LNCAP (cell line): ENCODE measurements at regions not wholly inside any gene's neighbourhood (a gene's known extent, or its start where the extent isn't known, plus 50 kb on each side); places are given as distances from the start of the nearest gene placed in this dataset.

Source experiments
- TF ChIP-seq, protein P1 (sequence below): fragments of 450-650 bp; IDR thresholded peaks from 2 replicates; pipeline ENCODE4 v1.5.1; 2017; ENCODE audit warnings: mild to moderate bottlenecking

- TF ChIP-seq, protein P1, sequence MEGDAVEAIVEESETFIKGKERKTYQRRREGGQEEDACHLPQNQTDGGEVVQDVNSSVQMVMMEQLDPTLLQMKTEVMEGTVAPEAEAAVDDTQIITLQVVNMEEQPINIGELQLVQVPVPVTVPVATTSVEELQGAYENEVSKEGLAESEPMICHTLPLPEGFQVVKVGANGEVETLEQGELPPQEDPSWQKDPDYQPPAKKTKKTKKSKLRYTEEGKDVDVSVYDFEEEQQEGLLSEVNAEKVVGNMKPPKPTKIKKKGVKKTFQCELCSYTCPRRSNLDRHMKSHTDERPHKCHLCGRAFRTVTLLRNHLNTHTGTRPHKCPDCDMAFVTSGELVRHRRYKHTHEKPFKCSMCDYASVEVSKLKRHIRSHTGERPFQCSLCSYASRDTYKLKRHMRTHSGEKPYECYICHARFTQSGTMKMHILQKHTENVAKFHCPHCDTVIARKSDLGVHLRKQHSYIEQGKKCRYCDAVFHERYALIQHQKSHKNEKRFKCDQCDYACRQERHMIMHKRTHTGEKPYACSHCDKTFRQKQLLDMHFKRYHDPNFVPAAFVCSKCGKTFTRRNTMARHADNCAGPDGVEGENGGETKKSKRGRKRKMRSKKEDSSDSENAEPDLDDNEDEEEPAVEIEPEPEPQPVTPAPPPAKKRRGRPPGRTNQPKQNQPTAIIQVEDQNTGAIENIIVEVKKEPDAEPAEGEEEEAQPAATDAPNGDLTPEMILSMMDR: no peak
These were observed 118.9 kb upstream of the GK2 start for GRCh38 chr4:79526641-79527565.

- TF ChIP-seq, protein P1: no peak
These were observed 108.1 kb upstream of the GK2 start for GRCh38 chr4:79516114-79516513.

- TF ChIP-seq, protein P1: no peak
These were observed 106.7 kb upstream of the GK2 start for GRCh38 chr4:79514621-79515329.

GRCh38 chr4:79513576-79513975 is 105.5 kb upstream of the GK2 start:
- TF ChIP-seq, protein P1: no peak

DNA sequence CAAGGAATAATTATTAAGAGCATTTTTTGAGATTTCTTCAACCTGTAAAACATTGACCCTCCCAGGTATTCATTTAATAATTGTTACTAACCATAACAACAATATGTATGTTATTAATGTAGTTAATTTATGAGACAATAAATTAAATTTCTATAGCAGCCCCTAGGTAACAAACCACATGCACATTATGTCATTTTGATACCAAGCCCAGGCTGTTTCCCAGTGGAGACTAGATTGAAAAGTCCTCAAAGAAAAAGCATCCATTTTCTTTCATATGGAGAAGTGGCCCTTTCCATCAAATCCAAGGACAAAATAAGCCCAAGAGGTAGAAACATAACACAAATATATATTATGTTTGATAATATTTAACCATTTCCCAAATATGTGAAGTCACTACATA is 104.3 kb upstream of the GK2 start:
- TF ChIP-seq, protein P1: no peak

GRCh38 chr4:79502081-79502480 is 94.1 kb upstream of the GK2 start:
- TF ChIP-seq, protein P1: no peak

DNA sequence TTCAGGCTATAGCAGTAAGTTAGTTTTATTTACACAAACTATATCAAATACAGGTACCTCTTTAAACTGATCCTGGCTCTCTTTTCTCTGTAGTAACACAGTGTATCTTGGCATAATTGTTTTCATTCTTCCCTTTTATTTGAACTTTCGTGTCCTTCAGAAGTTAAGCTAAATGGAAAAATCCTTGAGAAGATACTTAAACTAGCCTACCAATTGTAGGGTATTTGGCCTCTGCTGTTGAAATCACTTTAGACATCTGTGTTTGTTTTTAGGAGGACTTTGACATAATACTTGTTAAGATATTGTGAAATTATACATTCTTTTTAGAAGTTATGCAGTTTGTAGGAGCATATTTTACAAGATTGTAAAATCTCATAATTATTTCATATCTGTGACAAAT is 90.3 kb upstream of the GK2 start:
- TF ChIP-seq, protein P1: no peak
